HG03135 (cell line): ENCODE measurements at regions not wholly inside any gene's neighbourhood (a gene's known extent, or its start where the extent isn't known, plus 50 kb on each side); places are given as distances from the start of the nearest gene placed in this dataset.
"Not testable (repeated sequence)": the region's sequence is repeated elsewhere in the genome, so short reads cannot be mapped to it uniquely, and the experiment has no call there.

ENCODE experiments used
- ATAC-seq: cut with Tn5 transposase; IDR thresholded peaks from one replicate; pipeline ENCODE4 v1.9.1; 2021; ENCODE audit warnings: mild to moderate bottlenecking, moderate library complexity; ENCODE audit not compliant: unreplicated experiment

GRCh38 chr3:159672728-159673688, 315.6 kb upstream of the IL12A start:
- ATAC-seq: no peak

DNA sequence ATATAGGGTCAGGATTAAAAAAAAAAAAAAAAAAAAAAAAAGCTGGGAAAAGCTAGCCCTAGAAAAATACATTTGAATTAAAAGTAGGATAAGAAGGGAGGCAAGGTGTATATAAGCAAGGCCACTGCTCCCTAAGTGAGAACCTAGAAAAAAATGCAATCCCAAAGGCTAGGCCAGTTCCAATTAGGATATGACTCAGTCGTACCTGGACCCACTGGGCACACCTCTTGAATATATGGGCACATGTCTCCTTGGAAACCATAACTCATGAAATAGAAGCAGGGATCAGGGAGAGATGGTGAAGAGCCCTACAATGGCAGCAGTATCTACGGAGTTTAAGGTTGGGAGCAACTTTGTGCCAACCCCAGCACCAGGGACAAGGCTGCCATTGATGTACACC, 314.1 kb upstream of the IL12A start:
- no peak for ATAC-seq

DNA sequence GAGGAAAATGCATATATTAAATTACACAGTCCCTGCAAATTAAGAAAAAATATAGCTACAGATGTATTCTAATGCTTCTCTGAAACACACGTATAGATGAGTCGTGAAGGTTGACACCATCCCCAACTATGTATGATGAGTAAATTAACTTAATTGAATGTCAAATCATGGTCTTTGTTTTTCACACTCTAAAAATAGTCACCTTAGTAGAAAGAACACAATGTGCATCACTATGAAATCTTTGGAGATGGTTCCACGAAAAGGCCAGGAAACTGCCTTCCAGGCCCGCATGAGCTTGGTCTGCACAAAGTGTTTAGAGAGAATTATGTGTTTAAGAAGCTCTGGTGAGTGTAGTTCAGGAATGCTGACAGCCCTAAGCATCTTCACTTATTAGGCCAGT, 313.4 kb upstream of the IL12A start:
- ATAC-seq: no peak

- ATAC-seq: no peak
Measured at GRCh38 chr3:159679900-159680299, 308.7 kb upstream of the IL12A start.

- not testable (repeated sequence) for ATAC-seq
Measured at GRCh38 chr3:159681717-159682116, 306.9 kb upstream of the IL12A start.

DNA sequence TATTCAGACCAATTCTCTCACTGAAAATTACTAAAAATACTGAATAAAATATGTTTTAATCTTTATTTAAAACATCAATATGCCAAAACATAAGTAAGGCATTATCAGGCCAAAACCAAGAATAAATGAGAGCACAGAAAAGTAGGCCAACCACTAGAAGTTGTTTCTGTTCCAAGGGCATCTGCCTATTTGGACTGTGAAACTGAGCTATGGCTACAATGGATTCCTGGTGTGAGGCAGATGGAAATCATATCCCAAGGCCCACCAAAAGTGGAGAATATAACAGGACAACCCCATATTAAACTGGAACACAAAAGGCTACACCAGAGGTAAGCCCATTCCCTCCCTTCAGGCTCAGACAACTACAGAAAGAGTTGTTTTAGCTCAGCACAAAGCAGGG, 302.8 kb upstream of the IL12A start:
- ATAC-seq: no peak

GRCh38 chr3:159693226-159693625, 295.4 kb upstream of the IL12A start:
- no peak for ATAC-seq

- ATAC-seq: no peak
Measured at GRCh38 chr3:159711560-159712333, 276.9 kb upstream of the IL12A start.

GRCh38 chr3:159721324-159721723, 267.3 kb upstream of the IL12A start:
- ATAC-seq: no peak

GRCh38 chr3:159723295-159723694, 265.3 kb upstream of the IL12A start:
- no peak for ATAC-seq

DNA sequence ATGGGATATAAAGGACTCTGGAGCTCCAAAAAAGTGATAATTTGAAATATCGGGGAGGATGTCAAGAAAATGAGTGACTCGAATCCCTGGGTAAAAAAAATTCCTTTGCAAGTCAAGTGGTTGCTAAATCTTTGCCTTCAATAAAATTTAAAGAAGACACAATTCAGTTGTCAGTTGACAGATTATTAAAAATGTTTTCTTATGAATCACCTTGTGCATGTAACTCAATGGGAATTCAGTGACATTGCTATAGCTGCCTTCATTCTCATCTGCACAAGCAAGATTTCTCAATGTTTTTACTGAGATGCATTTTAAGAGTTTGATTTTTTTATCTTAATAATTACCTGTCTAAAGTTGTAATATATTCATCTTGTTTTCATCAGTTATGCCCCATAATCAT, 264.0 kb upstream of the IL12A start:
- ATAC-seq: no peak

- ATAC-seq: no peak
Measured at GRCh38 chr3:159726231-159726964, 262.2 kb upstream of the IL12A start.

GRCh38 chr3:159727506-159727905, 261.1 kb upstream of the IL12A start:
- no peak for ATAC-seq

- no peak for ATAC-seq
Measured at GRCh38 chr3:159731254-159731653, 257.4 kb upstream of the IL12A start.

DNA sequence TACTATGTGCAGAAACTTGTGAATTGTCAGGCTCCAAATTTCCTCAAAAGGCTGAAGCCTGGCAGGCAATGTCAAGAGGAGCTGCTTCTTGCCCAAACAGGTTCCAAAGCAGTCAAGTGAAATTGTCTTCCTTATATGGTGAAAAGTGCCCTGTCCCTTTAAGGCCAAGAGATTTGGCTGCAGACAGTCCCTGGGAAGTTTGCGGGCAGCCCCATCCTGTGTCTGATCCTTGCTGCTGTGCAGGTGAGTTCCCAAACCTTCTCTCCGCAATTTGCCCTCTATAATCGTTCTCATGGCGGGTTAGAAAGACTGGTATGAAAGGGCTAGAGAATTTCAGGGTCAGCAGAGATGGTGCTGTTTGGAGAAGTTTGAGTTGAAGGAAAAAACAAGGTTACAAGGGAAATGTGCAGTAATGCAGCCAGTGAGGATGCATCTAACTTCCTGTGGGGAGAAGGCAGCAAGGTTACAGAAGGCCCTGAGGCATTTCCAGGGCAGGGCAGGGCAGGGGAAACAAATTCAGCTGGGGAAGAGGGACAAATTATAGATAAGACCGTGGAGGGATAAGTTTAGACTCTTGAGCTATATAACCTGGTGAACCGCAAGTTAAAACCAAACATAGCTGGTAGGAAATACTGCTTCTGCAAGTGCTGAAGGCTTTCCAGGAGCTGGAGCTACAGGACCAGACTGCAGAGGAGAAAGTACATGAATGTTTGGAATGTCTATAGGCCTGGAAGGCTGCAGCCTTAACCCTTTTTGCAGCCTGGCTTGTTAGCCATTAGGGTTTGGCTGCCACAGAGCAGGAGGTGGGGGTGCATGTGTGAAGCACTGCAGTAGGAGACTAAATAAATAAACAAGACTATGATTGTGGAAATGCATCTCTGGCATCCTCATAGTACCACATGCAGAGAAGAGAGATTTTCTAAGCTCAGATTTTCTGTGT, 256.2 kb upstream of the IL12A start:
- no peak for ATAC-seq

DNA sequence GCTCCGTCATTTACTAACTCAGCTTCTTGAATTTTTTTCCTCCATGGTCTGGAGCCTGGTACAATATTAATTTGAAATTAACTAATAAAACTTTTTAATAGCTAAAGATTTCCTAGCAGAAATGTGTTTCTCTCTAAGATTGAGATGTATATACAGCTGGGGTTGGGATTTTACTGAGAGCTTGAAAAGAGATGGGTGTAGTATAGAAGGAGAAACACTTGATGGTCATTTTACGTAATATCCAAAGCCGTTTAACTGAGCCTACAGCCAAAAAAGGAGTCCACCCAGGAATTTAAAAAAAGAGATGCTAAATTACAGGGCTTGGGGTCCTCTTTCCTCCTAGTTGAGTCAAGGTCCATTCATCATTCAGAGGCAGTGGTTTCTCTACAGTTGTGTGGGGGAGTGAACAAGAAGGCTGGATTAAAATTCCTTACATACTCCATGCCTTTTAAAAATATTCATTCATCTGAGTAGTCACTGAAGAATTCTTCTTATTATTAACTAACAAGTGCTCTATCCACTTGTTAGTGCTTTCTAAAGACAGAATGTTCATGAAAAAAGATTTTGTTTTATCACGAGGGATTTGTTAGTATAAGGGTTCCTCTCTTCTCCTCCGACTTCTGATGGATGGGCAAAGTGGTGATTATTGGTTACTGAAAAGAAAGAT, 255.3 kb upstream of the IL12A start:
- ATAC-seq: no peak

GRCh38 chr3:159734681-159735080, 254.0 kb upstream of the IL12A start:
- ATAC-seq: no peak

- ATAC-seq: no peak
Measured at GRCh38 chr3:159739166-159739565, 249.5 kb upstream of the IL12A start.

DNA sequence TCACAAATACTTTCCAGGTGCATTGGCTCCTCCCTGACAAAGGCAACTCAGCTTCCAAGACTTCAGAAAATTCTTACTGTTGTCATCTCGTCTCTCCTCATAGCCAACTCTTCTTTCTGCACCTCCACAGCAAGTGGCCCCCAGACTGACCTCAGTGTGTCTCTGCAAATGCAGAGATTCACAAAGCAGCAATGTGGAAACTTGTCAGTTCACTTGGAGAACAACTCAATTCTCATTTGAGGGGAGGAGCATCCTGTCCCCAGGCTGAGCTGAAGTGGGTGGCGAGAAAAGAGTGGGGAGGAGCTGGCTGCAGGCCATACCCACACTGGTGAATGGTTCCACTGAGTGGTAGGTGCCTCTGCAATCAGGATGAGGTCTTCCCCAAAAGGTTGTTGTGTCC, 248.7 kb upstream of the IL12A start:
- no peak for ATAC-seq

DNA sequence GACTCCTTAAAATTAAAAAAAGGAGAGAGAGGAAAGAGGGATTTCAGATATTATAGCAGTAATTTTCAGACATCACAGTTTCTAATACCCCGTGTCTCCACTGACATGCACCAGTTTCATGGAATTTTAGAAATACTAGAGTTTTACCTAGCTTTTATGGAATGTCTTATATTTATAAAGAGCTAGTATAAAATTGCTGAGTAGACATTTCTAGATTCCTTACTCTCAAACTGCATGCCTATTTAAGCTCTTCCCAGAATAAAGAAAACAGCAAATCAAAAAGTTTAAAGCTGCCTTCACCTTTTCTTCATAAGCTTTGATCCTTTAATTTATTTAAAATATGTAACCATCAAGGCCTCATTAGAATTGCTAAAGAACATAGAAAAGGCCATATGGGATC, 247.4 kb upstream of the IL12A start:
- no peak for ATAC-seq
